Body of pancreas (tissue), 4 donors: ENCODE measurements at regions not wholly inside any gene's neighbourhood (a gene's known extent, or its start where the extent isn't known, plus 50 kb on each side); places are given as distances from the start of the nearest gene placed in this dataset.

ENCODE experiments used
- POLR2A ChIP-seq, 3 donors: fragments of 450-650 bp; IDR thresholded peaks; one replicate each; pipeline ENCODE4 v1.6.1; 2016; ENCODE audit warnings: antibody characterized with exemption in 3 of 3, mild to moderate bottlenecking in 2 of 3
- TF ChIP-seq, protein P1 (sequence below), 7 experiments: fragments of 450-650 bp in 4 of 7; fragments of 200-600 bp in 3 of 7; sonication (generic) in 3 of 7; IDR thresholded peaks; one replicate each; pipeline ENCODE4 v1.5.1; 2016 to 2019; ENCODE audit warnings: antibody characterized with exemption in 7 of 7

DNA sequence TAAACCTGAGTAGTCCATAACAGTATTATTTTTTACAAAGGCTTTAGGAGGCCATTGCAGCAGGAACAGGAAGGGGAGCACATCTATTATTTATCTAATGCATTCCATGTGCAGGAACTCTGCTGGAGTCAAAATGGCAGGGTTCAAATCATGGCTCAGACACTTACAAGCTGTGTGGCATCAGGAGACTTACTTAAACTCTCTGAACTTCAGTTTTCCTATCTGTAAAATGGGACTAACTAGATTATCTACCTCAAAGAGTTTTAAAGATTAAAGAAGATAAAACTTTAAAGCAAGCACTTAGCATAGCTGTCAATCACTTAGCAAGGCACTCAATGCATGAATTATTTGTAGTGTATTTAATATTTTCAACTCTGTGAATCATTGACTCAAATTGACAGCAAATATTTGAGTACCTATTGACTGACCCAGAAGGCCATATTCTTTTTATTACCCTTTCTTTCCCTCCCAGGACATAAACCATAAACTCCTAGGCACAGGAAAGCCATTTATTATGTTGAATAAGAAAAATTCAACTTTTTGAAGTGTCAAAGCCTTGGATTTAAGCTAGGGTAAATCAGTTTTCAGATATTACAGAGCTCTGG, 115.8 kb upstream of the FAM204A start:
- TF ChIP-seq, protein P1, sequence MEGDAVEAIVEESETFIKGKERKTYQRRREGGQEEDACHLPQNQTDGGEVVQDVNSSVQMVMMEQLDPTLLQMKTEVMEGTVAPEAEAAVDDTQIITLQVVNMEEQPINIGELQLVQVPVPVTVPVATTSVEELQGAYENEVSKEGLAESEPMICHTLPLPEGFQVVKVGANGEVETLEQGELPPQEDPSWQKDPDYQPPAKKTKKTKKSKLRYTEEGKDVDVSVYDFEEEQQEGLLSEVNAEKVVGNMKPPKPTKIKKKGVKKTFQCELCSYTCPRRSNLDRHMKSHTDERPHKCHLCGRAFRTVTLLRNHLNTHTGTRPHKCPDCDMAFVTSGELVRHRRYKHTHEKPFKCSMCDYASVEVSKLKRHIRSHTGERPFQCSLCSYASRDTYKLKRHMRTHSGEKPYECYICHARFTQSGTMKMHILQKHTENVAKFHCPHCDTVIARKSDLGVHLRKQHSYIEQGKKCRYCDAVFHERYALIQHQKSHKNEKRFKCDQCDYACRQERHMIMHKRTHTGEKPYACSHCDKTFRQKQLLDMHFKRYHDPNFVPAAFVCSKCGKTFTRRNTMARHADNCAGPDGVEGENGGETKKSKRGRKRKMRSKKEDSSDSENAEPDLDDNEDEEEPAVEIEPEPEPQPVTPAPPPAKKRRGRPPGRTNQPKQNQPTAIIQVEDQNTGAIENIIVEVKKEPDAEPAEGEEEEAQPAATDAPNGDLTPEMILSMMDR (IDR thresholded peaks at IDR 0.05): no peak
- TF ChIP-seq POLR2A (IDR thresholded peaks at IDR 0.05): no peak
